HuH-7 (cell line): ENCODE measurements at regions not wholly inside any gene's neighbourhood (a gene's known extent, or its start where the extent isn't known, plus 50 kb on each side); places are given as distances from the start of the nearest gene placed in this dataset.
A peak's percentile ranks its signal among the peaks of the same experiment; 100 is the strongest.
"Not testable (repeated sequence)": the region's sequence is repeated elsewhere in the genome, so short reads cannot be mapped to it uniquely, and the experiment has no call there.

Source experiments
- DNase-seq: peaks from one replicate; pipeline ENCODE4 v3.0.0; 2011; ENCODE audit warnings: low spot score

DNA sequence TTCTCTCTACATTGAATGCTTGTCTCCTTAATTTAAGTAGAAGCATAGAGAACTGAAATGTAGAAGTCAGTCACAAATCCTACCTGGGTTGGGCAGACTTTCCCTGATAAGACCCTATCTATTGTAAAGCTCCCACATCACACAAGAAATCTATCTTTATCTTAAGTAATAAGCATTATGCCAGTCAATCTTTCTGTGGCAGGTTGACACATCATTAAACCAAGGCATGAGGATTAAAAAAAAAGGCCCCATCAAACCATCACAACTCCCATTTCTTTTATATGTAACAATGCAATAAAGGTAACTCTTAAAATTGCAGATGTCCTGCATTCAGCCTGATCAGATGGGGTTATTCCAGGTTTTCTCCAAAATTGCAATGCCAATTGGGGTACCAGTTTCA, 311.8 kb downstream of the TOX3 start:
- no peak for DNase-seq

DNA sequence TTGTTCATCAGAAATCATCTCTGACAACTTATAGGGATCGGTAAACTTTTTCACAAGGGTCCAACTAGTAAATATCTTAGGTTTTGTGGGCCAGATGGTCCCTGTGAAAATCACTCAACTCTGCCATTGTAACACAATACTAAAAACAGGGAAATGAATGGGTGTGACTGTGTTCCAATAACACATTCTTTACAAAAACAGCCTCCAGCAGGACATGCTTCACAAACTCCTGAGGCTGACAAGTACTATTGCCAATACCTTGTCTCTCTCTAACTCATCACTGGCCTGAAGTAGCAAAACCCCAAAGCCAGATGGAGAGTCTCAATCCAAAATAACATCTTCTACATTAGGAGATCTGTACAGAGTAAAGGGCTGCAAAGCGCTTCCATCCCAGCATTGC, 312.3 kb downstream of the TOX3 start:
- no peak for DNase-seq

DNA sequence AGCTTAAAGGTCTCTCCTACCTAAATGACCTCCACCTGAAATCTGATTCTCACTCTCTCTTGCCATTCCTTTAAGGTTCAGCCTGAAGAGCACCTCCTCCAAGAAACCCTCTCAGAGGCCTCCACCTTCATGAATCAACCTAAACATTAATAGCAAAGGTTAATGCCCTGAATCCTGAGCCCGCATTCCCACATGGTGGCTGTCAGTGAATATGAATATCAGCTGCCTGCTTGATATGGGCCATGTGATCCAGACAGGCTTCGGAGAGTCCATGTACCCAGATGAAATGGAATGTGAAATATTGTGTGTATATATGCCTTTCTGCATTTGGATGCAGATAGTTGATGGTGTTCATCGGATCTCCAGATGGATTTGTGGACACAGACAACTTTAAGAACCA, 317.5 kb downstream of the TOX3 start:
- no peak for DNase-seq

DNA sequence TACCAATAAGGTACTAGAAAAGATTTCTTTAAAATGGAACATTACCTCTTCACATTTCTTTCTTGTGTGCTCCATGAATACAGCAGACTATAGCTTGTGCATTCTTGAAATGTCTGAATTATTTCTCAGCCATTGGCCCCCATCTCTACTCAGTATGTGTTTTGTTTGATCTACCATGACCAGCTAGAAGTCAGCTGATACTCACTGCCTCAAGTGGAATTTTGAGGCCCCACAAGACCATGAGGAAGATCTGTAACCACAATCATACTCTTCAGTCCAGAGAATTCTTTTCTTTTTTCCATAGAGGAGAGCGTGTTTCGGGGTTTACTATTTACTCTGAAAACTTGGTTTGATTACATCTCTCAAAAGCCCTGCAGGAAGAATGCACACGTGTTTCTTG, 319.1 kb downstream of the TOX3 start:
- no peak for DNase-seq

DNA sequence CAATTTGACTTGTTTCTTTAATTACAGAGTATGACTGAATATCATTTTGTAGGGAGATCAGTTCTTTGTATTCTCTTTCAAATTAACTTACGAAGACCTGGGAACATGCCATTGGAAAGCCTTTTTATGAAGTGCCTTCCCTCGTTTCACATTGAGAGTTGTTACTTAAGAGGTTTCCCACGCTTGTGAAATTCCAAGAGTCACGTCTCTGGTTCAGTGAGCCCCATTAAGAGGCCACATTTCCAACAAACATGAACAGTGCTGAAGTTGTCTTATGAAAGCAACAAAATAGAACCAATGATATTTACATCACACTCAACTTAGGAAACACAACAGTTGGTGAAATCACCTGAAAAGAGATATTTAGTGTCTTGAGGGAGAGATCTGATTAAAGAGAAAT, 334.1 kb downstream of the TOX3 start:
- DNase-seq = no peak

DNA sequence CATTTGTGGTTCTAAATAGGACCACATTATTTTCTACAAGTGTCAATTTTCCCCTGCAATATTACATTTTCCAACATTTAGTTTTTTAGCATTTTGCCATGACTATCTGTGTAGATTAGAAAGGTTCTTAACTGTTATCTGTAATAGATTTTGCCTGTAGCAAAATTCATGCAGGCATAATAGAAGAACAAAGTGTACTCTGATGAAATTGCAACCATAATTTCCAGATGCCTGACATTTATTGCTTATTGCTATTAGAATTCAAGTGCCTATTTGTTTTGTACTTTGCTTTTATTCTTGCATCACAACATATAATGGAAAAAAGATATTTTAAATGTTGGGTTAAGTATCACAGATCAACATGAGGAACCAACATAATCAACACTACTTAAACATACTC, 337.7 kb downstream of the TOX3 start:
- DNase-seq = no peak

DNA sequence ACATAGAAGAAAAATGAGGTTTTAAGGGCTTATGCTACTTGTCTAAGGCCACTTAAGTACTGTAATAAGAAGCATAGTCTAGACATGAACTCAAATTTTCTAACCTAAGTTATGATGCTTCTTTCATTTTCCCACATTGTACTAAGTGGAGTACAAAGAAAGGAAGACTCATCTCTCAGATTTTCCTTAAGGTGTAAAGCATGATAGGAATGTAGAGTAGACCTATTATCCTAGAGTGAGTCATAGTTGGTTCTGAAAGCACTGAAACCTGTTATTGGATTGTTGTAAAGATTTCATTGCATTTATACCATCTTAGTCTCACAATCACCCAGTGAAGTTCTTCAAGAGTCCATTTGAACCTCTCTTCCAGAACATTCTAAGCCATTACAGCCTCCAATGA, 343.8 kb downstream of the TOX3 start:
- DNase-seq = no peak

DNA sequence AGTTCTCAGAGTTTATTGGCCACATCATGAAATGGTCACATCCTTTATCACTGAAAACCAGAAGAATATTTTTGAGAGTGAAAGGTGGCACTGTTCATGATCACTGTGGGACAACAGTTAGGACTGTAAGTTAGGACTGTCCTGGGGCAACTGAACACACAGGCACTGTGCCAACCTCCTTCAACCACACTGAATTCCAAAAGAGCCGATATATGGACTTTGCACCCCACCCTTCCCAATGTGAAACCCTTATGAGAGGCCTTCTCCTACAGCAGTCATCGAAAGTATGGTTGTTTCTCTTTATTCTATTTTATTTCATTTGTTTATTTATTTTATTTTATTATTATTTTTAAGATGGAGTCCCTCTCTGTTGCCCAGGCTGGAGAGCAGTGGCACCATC, 353.5 kb downstream of the TOX3 start:
- no peak for DNase-seq

DNA sequence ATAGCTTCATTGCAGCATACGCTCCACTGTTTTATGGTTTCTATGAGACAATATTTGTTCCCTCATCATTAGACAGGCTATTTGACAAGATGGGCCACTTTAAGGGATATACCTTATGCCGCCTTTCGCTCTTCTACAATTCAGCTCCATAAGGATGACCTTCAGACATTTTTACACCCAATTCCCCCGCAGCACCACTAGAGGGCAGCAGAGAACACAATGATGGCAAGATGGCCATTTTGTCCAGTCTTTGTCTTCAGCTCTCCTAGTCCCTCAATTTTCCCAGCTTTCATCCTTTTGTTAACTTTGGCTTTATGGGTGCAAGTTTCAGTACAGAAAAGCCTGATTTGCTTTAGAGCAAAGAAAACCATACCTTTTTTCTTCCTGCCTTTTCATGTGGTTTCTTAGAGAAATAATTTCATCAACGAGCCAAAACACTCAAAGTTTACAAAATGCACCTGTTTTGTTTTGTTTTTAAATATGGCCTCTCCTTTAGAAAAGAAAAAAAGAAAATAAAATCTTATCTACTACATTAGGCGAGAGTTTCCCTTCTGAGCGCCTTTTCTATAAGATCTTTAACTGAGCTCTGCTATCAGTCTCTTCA, 355.3 kb downstream of the TOX3 start:
- peak; percentile 31 for DNase-seq

DNA sequence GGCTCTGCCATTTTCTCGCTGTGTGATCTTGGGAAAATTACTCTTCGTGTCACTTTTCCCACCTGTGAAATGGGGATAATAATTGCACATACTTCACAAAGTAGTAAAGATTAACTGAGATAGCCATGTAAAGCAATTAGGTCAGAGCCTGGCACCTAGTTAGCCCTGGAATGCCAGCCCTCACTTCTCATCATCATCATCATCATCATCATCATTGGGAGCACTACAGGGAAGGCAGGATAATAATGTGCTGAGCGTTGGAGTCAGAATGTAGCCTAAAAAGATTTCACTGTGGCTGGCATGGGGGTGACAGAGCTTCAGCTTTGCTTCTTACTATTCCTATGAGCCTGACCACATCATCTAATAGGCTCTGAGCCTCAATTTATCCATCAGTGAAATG, 362.6 kb downstream of the TOX3 start:
- DNase-seq = no peak

DNA sequence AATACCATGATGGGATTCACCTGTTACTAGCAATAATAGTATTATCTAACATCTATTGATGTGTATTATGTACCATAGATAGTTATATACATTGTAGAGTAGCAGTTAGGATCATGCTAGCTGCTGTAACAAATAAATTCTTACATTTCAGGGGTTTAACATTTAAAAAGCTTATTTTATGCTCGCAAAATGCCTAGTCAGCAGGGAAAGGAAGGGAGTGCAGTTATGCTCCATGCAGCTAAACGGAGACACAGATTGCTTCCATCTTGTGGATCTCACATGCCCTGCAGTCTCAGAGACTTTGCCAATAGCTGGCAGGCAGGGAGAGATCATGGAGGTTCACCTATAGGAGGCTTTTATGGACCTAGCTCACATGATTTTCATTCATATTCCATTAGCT, 364.1 kb downstream of the TOX3 start:
- DNase-seq = no peak

DNA sequence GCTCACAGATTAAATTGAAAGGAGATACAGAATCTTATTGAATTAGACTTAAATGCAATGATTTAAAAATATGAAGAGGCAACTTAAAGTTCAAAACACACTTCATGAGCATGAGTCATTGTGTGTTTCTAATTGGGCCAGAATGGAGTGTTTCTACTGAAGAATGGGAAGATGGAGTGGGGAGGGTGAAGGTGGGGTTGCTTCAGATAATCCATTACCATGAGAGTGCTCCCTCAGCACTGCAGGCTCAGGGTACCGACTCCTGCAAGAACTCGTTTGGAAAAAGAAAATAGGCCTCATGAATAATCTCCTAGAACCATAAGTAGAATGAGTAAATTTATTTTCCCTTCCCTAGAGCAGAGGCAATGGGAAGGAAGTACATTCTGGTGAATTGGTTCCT, 372.8 kb downstream of the TOX3 start:
- no peak for DNase-seq

DNA sequence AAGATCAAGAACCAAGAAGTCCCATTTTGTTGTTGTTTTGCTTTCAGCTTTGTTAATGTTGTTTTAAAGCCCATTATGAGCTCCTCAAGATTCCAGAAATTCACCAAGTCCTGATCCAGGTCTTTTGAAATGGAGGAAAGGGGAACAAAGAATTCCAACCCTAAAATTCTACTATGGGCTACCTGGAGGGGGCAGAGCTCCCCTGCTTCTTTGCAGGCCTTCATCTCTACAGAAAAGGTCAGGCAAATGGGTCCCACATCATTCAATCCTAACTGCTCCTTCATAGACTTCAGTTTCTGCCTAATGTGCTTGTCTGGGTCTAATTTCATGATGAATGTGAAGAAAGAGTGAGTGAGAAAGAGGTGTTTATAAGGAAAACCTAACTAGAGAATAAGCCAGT, 375.5 kb downstream of the TOX3 start:
- DNase-seq = no peak

DNA sequence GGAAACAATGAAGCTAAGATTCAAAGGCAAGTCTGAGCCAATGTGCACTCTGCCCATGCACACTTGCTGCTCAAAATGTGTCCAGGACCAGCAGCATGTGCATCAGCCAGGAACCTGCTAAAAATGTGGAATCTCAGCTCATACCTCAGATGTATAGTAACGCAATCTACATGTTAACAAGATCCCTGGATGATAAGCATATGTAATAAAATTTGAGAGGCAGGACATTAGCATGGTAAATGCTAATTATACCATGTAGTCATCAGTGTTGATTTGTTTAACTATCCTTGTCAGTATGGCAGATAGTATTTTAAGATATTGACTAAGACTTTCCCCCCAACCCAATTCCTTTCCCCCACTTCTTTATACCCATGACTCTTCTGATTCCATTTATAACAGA, 379.6 kb downstream of the TOX3 start:
- DNase-seq = no peak

DNA sequence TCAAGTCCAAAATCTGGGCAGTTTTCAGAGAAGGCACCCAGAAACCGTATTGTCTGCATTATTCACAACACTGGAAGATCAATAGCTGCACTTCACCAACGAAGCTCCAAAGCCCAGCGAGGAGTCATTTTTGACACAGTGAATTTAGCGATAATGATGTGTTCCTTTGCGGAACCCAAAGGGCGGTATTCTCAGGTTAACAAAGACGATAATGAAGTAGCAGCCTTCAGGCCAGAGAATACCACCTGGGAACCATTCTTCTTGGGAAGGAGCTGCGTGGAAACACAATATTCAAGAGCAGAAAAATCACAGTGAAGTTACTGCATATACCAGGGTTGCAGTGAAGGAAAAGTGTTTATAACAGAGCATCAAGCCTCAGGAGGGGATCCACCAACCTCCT, 381.0 kb downstream of the TOX3 start:
- DNase-seq = no peak

DNA sequence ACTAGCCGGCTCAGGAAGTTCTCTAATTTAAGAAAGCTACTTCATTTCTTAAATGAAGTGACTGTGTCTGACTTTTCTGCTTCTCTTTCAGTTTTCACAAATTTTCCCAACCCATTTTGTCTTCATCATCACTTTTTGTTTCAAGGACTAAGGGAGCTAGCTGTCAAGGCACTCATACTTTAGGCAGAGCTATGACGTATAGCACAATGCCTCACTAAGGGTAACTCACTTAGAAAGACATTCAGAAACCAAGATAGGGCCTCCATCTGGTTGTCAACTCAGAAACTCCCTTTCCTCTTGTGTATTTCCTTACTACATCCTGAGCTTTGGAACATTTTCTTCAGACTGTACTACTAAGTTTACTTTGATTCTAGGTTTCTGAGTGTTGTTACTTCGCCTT, 397.9 kb downstream of the TOX3 start:
- no peak for DNase-seq

DNA sequence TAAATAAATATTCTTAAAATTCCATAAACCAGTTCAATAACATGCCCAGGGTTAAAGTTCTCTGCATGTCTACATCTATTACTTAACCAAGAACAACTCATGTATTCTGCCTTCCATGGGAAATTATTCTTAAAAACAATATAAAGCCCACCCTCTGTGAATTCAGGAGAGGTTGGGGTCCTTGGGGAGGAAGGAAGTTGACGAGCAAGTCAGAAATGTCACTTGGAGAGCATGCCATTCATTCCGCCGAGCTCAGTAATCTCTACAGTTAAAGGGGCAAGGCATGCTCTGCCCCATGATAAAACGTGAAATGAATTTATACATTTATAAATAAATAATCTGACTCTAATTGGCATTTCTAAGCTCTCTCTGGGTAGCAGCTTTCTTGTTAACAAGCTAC, 405.1 kb downstream of the TOX3 start:
- no peak for DNase-seq

DNA sequence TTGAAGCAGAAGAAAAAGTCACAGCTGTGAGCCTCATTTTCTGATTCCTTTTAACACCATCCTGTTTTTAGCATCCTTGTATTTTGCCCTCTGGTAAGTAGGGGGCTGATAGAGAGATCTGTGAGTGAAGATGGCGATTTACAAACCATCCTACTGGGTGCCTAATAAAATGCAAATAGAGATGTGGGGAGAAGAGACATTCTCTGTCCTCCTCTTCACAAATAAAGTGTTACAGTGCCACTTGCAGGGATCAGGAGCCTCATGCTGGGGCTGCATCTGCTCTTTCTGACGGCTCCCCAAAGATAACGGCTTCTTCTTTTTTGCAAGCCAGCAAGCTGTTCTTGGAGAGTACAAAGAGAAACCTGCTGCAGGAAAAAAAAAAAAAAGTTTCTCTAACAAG, 418.6 kb downstream of the TOX3 start:
- DNase-seq = no peak

DNA sequence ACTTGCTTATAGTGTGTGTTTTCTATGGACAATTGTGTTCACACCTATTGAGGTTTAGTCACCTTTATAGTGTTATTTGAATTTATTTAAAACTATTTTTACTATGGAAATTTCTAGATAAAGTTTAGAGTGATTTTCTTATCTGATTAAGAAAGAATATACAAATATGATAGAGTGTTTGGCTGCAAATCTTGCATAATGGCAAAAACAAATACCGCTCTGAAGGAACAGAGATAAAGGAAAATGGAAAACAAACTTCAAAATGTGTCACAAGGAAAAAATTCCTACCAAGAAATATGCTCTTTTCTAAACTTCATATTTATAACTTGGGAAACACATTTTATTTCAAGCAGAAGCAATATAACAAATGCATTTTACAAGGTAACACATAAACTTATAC, 423.1 kb downstream of the TOX3 start:
- DNase-seq = no peak

DNA sequence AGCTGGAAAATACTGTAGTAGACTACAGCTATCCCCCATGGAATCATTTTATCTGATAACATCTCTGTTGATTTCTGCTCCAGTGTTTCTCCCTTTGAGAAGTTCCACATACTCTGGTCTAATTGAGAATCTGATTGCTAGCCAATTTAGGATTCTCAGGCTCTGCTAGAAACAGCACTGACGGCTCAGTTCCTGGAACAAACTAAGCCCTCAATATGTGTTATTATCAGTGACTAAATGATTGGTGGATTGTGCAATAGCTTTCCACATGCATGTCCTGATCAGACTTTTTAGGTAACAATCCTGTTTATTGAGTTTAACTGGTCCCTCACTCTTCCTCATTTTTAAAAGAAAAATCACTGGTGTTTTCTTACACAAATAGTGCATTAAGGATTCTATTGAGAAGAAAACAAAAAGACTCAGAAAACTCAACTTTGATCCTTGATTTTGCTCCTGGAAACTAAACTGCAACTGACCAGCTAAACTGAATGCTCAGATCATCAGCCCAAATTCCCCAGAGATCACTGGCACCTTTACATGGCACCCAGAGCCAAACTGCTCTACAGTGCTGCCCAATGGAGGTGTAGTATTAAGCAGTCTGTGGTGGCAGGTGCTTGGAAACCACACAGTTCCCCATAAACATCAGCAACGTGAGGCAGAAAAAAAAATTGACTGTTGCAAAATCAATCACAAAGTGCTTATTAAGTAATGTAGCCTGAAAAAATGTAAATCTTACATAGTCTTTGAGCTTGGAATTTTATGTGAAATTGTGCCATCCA, 423.7 kb downstream of the TOX3 start:
- no peak for DNase-seq

DNA sequence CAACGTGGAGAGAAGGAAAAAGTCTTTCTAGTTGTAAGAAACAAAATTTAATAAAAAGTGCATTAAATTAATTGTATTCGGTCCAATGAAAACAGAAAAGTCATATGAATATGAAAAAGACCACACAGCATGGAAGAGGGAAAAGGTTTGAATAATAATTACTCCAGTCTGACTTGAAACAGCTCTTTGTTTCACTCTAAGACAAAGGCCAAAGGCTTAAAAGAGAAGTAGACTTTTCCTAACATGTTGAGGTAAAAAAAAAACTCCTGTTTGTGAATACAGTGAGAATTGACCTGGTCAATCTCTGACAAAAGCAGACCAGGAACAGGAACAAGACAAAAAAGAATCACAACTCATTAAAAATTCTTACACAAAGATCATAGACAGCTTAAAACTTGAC, 429.8 kb downstream of the TOX3 start:
- no peak for DNase-seq

DNA sequence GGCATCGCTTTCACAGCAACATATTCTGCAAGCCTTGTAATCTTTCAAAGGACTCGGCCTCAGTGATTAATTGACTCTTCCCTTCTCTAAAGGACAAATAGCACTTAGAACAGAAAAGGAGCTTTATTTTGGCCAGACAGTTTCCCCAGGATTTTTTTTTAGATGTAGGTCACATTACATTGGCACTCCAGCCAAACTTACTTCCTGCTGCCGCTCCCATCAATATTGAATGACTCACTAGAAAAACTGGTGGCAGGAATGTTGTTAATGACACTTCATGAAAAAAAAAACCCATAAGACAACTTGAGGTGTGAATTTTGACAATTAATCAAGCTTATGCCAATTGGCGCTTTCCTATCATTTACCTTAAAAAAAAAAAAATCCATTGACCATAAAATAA, 432.6 kb downstream of the TOX3 start:
- DNase-seq = no peak

DNA sequence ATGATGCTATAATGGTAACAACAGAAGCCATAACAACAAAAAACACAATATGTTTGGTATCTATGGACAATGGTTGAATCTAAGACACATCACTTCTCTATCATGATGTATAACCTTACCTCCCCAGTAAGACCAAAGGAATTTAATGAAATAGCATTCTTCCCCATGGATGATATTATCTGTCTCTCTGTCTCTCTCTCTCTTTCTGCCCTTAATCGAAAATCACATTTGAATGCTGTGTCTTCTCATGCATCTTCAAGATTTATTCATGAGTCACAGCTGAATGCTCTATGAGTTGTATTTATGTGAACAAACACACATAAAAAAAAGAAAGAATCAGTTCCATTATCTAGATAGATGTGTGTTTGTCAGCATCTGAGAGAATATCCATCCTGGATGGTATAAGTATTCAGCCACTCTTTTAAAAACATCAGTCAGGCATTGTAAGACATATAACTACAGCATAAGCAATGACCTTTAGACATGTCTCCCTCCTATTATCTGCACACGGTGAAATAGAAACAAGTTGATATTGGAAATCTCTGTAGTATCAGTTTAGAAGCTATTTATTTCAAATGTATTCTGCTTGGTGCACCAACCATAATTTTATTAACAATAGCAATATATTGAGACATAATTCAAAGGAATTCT, 433.3 kb downstream of the TOX3 start:
- DNase-seq = no peak

DNA sequence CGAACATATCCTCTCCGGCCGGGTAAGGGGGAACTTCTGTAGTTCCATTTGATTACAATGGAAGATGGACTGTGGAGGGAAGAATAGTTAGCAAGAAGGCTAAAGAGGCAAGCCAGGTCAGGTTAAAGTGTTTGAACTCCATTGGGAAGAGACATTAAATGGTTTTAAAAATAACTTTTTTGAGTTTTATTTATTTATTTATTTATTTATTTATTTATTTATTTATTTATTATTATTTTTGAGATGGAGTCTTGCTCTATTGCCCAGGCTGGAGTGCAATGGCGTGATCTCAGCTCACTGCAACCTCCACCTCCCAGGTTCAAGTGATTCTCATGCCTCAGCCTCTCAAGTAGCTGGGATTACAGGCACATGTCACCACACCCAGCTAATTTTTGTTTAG, 441.9 kb downstream of the TOX3 start:
- not testable (repeated sequence) for DNase-seq
